ENCODE measurements at regions not wholly inside any gene's neighbourhood (a gene's known extent, or its start where the extent isn't known, plus 50 kb on each side); places are given as distances from the start of the nearest gene placed in this dataset.

GRCh38 chr1:201732351-201732750, 96.6 kb upstream of the IPO9 start:
- TF ChIP-seq CTCF (IDR thresholded peaks at IDR 0.05; ENCODE audit: low read depth, low read length) (no peak), EZH2phosphoT487 (IDR thresholded peaks at IDR 0.05; ENCODE audit: low read depth) (no peak)

Measured in OCI-LY3 (cell line).